HT-29 (cell line): ENCODE measurements at regions not wholly inside any gene's neighbourhood (a gene's known extent, or its start where the extent isn't known, plus 50 kb on each side); places are given as distances from the start of the nearest gene placed in this dataset.
"Not testable (repeated sequence)": the region's sequence is repeated elsewhere in the genome, so short reads cannot be mapped to it uniquely, and the experiment has no call there.

Experiments
- DNase-seq: peaks from one replicate; pipeline ENCODE4 v3.0.0-alpha.2; 2015; ENCODE audit warnings: low spot score

DNA sequence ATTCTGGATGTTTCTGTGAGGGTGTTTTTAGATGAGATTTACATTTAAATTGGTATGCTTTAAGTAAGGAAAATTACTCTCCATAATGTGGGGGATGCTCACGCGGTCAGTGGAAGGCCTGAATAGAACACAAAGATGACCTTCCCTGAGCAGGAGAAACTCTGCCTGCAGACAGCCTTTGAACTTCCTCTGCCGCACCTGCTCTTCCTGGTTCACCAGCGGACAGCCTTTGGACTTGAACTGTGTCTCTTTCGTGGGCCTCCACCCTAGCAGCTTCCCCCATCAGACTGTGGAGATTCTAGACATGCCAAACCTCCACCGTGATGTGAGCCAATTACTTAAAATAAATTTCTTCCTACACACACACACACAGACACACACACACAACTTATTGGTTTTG, 210.7 kb downstream of the EFCAB11 start:
- no peak for DNase-seq

DNA sequence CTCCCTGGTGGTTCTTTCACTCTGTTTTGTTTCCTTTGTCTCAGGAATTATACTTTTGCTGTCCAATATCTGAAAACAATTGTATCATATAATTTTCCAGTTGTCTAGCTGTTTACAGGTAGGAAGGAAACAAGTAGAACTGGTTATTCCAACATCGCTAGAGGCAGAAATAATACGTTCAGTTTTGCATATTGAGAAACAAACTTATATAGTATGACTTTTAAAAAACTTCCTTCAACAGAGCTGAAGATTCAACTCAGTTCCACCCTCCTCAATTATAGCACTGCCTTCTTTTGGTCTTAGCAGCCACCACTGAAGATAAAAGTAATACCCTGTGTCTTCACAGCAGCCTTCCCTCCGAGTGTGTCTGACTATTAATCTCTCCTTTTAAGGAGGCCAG, 214.3 kb downstream of the EFCAB11 start:
- DNase-seq: no peak

DNA sequence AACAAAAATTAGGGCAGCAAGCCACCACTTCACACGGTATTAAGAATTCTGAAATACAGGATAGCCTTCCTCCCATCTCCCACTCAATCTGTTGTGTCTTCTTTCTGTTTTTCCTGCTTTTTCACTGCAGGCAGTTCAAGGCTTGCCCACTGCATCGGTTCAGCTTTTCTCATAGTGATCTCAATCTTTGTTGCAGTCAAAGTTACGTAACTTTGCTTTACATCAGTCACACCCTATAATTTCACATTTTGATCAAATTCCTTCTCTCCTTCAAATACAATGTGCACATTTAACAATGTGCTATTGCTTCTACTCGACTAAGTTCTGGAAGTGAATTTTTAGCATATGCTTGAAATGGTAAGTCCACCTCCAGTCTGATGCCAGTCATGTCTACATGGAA, 217.6 kb downstream of the EFCAB11 start:
- no peak for DNase-seq

DNA sequence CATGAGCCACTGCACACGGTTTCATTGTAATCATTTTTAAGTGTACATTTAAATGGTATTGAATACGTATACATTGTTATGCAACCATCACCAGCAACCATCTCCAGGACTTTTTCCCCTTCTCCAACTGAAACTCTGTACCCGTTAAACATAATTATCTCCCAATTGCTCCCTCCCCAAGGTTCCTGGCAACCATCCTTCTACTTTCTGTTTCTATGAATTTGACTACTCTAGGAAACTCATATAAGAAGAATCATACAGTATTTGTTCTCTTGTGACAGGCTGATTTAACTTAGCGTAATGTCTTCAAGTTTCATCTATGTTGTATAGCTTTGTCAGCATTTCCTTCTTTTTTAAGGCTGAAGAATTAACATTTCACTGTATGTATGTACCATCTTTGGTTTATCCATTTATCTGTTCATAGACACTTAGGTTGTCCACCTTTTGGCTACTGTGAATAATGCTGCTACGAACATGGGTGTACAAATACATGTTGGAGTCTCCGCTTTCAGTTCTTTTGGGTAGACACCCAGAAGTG, 223.1 kb downstream of the EFCAB11 start:
- DNase-seq: no peak

DNA sequence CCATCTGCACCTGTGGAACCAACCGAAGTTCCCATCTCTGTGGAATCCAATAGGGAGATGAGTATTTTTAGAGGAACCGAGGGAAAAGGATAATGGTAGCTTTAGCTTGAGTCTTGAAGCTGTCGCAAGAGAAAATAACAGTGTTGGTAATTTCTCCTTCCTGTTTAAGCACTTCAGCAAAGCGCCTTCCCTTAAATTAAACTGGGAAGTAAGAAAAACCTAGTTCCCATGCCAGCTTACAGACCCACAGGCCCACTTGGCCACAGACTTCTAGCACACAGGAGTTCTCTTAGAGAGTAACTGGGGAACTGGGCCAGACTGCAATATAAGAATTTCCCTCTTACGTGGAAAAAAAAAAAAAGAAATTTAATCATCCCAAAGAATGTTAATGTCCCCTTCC, 223.8 kb downstream of the EFCAB11 start:
- no peak for DNase-seq

GRCh38 chr14:89728964-89729363, 225.6 kb downstream of the EFCAB11 start:
- DNase-seq: no peak

GRCh38 chr14:89726226-89726625, 228.3 kb downstream of the EFCAB11 start:
- not testable (repeated sequence) for DNase-seq

DNA sequence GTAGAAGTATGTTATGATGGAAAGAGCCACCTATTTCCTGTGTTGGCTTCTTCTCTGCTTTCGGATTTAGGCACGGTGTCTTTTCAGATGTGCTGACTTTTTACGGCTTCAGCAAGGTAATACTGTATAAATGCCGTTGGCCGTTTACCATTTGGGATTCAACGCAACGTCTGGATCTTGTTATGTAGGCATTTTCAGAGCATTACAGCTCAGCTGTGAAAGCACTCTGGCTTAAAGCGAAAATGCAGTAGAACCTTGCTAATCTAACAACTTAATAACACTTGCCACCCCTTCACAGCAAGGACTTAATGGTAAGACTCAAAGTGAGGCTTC, 229.9 kb downstream of the EFCAB11 start:
- DNase-seq: peak; percentile 2

DNA sequence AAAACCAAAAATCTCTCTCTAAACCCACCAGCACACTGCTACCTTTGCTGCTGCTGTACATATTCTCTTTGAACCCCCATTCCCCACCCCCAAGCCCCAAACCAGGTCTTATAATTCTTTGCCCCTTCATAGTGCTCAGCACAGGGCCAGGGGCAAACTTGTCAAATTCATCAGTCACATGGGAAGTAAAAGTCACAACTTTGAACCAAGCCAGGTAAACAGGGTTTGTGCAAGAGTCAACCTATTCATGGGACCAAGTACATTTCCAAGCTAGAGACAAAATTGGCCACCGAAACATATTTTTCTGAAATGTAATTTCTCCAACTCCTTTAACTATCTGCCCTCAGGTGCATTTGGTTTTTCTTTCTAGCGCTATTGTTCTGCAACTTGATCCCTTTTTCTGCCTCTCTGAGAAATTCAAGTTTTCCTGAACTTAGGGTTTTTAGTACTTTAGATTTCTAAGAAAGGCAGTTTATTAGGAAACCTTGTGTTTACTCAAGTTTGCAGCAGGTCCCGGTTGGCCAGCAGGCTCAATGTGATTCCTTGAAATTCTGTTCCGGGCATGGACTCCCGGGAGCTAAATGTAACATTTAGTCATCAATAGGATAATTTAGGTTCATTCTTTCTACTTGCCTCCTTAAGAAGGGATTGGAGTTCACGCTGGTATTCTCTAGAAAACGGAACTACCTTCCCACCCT, 230.5 kb downstream of the EFCAB11 start:
- DNase-seq: no peak

DNA sequence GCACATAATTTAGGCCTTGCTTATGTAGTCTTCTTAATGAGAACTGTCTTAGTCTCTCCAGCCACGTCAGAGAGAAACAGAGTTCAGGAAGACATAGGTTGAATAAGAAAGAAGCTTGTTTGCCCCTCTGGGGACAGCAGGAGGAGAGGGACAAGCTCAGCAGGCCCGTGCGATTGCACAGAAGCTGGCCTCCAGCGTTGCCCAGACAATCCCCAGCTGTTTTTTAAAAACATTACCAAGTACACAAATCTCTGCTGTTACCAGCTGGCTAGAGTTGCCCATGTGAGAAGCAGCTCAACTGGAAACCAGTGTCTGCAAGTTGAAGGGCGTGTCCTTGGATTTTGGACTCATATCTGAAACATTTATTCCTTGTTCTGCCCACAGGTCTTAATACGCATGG, 232.6 kb downstream of the EFCAB11 start:
- no peak for DNase-seq

- DNase-seq: no peak
These were observed 233.5 kb downstream of the EFCAB11 start for GRCh38 chr14:89720741-89721729.

DNA sequence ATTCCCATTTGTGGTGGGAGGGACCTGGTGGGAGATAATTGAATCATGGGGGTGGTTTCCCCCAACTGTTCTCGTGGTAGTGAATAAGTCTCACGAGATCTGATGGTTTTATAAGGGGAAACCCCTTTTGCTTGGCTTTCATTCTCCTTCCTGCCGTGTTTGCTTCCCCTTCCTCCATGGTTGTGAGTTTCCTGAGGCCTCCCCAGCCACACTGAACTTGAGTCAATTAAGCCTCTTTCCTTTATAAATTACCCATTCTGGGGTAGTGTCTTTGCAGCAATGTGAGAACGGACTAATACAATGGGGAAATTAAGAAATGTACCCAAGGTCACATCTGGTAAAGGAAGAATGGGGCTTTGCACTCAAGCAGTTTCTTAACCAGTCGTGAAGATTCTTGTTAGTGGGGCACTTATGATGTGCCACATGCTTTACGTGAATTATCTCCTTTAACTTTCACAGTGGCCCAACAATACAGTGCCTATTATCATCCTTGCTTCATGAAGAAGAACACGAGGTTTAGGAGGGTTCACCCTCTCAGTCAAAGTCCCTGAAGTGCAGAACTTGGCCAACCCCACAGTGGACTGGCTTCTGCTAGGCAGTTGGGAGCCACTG, 234.3 kb downstream of the EFCAB11 start:
- DNase-seq: no peak

GRCh38 chr14:89719366-89720075, 235.0 kb downstream of the EFCAB11 start:
- DNase-seq: no peak

GRCh38 chr14:89708982-89709625, 245.4 kb downstream of the EFCAB11 start:
- no peak for DNase-seq

- no peak for DNase-seq
These were observed 247.4 kb downstream of the EFCAB11 start for GRCh38 chr14:89707086-89707485.

GRCh38 chr14:89702876-89703200, 251.7 kb downstream of the EFCAB11 start:
- DNase-seq: no peak

- DNase-seq: peak; percentile 23
These were observed 252.3 kb downstream of the EFCAB11 start for GRCh38 chr14:89702073-89702875.

- DNase-seq: peak; percentile 32
These were observed 253.1 kb downstream of the EFCAB11 start for GRCh38 chr14:89701211-89702043.

DNA sequence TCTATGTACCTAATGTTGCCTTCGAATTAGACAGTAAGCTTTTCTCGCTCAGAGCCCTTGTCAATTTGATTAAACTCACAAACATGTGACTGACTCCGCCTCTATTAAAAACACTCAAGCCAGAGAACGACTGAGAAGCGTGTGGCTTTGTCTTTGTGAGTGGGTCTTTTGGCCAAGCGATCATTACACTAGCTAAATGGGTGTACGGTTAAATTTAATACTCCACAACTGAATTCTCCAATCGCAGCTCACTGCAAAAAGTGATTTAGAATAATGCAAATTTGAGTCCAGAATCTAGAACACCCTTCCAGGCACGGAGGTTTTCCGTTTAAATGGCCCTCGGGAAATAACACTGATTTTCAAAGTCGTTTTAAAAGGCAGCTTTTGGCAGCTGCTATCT, 253.7 kb downstream of the EFCAB11 start:
- DNase-seq: no peak
